HG03039 (cell line): ENCODE measurements at regions not wholly inside any gene's neighbourhood (a gene's known extent, or its start where the extent isn't known, plus 50 kb on each side); places are given as distances from the start of the nearest gene placed in this dataset.

Experiments used
- ATAC-seq: cut with Tn5 transposase; IDR thresholded peaks from one replicate; pipeline ENCODE4 v1.9.1; 2021; ENCODE audit warnings: mild to moderate bottlenecking, moderate library complexity; ENCODE audit not compliant: unreplicated experiment

- no peak for ATAC-seq
Observed at GRCh38 chr2:215607766-215608165, 171.9 kb upstream of the FN1 start.

- no peak for ATAC-seq
Observed at GRCh38 chr2:215606219-215606618, 170.4 kb upstream of the FN1 start.

- ATAC-seq = no peak
Observed at GRCh38 chr2:215605214-215605613, 169.3 kb upstream of the FN1 start.

GRCh38 chr2:215604606-215605005 lies 168.7 kb upstream of the FN1 start:
- ATAC-seq = no peak

- ATAC-seq = no peak
Observed at GRCh38 chr2:215603440-215603839, 167.6 kb upstream of the FN1 start.

- ATAC-seq = no peak
Observed at GRCh38 chr2:215602997-215603396, 167.1 kb upstream of the FN1 start.

GRCh38 chr2:215601990-215602721 lies 166.3 kb upstream of the FN1 start:
- no peak for ATAC-seq

GRCh38 chr2:215601526-215601925 lies 165.7 kb upstream of the FN1 start:
- ATAC-seq = no peak

GRCh38 chr2:215598376-215598975 lies 162.6 kb upstream of the FN1 start:
- no peak for ATAC-seq

GRCh38 chr2:215597577-215597976 lies 161.7 kb upstream of the FN1 start:
- no peak for ATAC-seq

- ATAC-seq = no peak
Observed at GRCh38 chr2:215594766-215595165, 158.9 kb upstream of the FN1 start.

GRCh38 chr2:215590010-215590745 lies 154.3 kb upstream of the FN1 start:
- ATAC-seq = no peak

GRCh38 chr2:215583881-215584280 lies 148.0 kb upstream of the FN1 start:
- no peak for ATAC-seq

GRCh38 chr2:215579809-215580208 lies 143.9 kb upstream of the FN1 start:
- no peak for ATAC-seq

- ATAC-seq = no peak
Observed at GRCh38 chr2:215577356-215577755, 141.5 kb upstream of the FN1 start.

GRCh38 chr2:215576572-215576971 lies 140.7 kb upstream of the FN1 start:
- no peak for ATAC-seq

GRCh38 chr2:215573496-215573895 lies 137.6 kb upstream of the FN1 start:
- ATAC-seq = no peak

GRCh38 chr2:215572341-215572848 lies 136.5 kb upstream of the FN1 start:
- no peak for ATAC-seq

- no peak for ATAC-seq
Observed at GRCh38 chr2:215571689-215572088, 135.8 kb upstream of the FN1 start.

GRCh38 chr2:215567504-215567903 lies 131.6 kb upstream of the FN1 start:
- ATAC-seq = no peak

GRCh38 chr2:215565897-215566296 lies 130.0 kb upstream of the FN1 start:
- ATAC-seq = no peak

- ATAC-seq = no peak
Observed at GRCh38 chr2:215557701-215558100, 121.8 kb upstream of the FN1 start.
